ENCODE measurements at regions not wholly inside any gene's neighbourhood (a gene's known extent, or its start where the extent isn't known, plus 50 kb on each side); places are given as distances from the start of the nearest gene placed in this dataset.

DNA sequence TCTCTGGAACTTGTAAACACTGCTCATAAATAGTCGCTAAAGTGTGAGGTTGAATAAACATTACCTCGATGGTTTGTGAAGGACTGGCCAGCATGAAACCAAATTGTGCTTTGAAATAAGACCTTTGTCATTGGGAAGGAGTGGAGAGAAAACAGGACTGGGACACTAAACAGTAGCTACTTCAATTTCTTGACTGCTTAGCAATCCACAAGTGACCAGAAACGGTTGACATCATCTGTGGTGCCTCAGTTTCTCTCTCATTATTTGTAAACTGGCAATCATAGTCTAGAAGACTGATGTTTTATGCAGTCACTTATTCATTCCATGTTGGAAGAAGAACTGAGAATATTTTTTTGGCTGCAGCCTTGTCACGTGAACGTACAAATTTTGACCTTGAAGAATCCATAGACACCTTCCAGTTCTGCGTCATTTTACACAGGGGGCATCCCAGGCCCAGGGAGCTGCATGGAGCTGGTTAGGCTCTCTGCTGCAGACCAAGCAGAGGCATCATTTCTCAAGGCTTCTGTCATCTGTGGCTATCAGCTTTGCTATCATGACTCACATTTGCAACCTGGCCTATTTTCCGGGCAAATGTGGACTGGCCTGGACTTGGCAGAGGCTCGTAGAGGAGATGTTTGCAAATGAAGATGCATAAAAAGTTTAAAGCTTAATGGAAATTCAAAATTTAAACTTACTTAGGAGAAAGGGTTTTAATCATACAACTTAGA is 391.8 kb downstream of the FGF9 start:
- no peak for DNase-seq

DNA sequence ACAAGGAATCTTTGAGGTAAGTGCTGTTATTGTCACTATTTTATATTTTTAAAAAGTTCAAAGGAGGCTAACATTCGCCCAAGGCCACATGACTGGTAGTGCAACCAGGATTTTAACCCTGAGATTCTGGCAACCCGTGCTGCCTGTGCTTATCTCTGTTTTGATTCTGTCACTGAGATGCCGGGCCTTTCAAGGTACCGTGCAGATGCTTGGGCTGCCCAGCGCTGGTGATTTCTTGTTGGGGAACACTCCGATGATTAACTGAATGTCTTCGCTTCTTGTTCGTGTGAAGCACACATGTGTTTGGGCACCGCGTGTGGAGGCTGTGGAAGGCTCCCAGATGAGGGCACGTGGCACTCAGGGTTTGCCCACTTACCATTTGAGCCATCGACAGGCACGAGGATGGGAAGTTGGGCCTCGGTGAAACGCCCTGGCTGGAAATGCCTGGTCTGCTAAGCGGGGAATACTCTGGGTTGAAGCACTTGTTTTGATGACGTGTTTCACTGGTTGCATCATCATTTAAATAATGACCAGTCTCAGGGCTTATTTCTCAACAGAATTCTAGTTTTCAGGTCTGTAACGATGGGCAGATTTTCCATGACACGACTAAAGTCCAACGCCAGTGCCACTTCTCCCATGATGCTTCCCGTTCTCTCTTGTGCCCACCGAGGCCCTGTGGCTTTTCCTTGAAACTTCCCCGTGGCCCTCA is 392.7 kb downstream of the FGF9 start:
- no peak for DNase-seq

DNA sequence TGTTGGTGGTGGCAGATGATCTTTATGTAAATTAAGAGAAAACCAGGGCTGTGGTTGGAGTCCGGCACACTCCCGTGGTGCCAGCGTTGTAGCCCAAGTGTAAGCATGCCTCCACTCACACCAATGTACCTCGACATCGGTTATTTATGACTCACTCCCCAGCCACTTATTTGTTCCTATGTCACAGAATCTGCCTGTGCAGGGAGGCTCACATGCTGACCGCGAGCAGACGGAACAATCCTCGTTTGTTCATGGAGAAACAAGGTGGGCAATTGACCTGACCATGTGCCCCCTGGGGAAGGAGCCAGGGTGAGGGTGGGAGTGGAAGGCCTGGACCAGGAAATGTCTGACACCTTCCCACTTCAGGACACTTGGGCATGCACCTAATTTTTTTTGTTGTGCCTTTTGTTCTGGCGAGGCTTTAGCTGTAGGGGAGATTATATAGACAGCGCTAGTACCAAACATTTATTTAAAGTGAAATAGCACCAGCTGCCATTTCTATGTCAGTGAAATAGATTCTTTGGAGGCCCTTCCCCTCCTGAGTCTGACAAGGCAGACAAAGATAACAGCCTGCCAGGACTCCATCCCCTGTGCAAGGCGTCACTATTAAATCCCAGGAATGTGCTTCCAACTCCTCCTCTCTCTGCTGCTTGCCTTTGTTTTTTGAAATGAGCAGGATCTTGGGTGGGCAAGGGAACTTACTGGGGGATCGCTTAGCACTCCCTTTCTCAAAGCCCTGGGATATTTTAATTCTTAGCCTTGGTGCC is 394.2 kb downstream of the FGF9 start:
- no peak for DNase-seq

DNA sequence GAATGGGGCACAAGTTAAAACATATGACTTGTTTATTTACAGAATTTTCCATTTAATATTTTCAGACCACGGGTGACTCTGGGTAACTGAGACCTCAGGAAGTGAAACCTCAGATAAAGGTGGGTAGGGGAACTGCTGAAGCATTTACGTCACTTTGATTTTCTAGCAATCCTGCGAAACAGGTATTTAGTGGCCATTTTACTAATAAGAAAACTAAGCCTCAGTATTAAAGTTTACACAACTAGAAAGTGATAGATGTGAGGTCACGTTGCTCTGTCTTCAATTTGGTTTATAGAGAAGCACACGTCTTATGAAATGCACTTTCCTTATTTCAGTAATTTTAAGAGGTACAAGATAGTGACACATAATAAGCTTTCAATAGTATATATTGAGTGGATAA is 402.8 kb downstream of the FGF9 start:
- no peak for DNase-seq

GRCh38 chr13:22074403-22074802 is 403.5 kb downstream of the FGF9 start:
- no peak for DNase-seq

GRCh38 chr13:22076658-22077057 is 405.8 kb downstream of the FGF9 start:
- no peak for DNase-seq

DNA sequence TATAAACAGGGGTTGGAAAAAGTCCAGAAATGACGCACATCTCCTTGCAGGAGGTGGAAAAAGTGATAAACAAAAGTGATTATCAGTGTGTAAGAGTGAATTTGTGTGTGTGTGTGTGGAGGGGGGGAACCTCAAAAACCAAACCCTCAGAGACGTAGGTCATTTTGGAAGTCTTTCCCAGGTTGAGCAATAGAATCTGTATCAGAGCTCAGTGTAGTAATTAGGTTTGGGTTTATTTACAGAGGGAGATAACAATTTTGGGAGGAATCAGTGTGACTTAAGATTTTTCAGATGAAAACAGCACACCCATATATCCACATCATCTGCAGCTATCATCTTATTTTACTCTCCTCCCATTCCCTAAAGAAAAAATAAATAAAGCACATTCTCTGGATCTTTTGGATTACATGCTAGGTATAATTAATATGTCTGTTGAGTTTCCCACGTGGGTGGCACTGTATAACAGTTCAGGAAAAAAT is 406.4 kb downstream of the FGF9 start:
- DNase-seq, result no peak

- DNase-seq, result no peak
Measured at GRCh38 chr13:22077764-22078163, 406.9 kb downstream of the FGF9 start.

- DNase-seq, result no peak
Measured at GRCh38 chr13:22079961-22080360, 409.1 kb downstream of the FGF9 start.

GRCh38 chr13:22080832-22081231 is 410.0 kb downstream of the FGF9 start:
- no peak for DNase-seq

GRCh38 chr13:22081430-22081829 is 410.6 kb downstream of the FGF9 start:
- DNase-seq, result no peak

- DNase-seq, result no peak
Measured at GRCh38 chr13:22082030-22082429, 411.2 kb downstream of the FGF9 start.

DNA sequence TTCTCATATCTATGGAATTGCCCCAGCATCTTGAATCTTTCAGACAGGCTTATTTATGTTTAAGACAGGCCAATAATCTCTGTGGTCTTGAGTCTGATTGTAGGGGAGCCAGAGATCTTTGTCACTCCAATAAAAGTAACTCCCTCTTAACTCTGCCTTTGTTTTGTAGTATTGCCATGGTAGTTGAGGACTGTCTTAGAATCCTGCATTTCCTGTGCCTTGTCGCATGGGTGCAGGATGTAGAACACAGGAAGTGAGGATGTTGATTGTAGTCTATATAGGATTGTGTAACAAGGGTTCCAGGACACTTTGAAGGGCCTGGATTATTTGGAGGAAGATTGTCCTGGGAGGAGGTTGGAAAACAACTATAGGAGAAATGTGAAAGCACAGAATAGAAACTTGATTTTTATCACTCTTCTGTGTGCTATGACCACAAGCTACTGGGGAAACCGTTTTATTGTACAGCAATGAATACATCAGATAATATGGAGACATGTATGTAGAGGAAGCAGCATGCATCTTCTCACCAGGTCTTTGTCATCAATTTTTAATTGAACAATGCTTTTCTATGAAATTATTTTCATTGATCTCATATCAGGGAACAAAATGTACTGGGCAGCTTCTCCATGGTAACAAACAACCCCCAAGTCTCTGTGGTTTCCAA is 411.7 kb downstream of the FGF9 start:
- DNase-seq, result no peak

- DNase-seq, result no peak
Measured at GRCh38 chr13:22085001-22085400, 414.1 kb downstream of the FGF9 start.

GRCh38 chr13:22086597-22087330 is 415.9 kb downstream of the FGF9 start:
- no peak for DNase-seq

DNA sequence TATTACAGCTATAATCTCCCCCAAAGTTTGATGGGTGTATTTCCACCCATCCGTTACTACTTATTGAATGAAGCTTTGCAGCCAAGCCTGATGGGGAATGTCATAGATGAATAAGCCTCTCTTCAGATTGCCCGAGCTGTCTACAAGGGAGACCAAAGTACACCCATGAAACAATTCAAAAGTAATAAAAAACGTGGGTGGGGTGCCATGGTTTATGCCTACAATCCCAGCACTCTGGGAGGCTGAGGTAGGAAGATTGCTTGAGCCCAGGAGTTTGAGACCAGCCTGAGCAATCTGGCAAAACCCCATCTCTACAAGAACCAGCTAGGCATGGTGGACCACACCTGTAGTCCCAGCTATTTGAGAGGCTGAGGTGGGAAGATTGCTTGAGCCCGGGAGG is 419.2 kb downstream of the FGF9 start:
- no peak for DNase-seq

GRCh38 chr13:22091222-22091970 is 420.5 kb downstream of the FGF9 start:
- DNase-seq, result no peak

DNA sequence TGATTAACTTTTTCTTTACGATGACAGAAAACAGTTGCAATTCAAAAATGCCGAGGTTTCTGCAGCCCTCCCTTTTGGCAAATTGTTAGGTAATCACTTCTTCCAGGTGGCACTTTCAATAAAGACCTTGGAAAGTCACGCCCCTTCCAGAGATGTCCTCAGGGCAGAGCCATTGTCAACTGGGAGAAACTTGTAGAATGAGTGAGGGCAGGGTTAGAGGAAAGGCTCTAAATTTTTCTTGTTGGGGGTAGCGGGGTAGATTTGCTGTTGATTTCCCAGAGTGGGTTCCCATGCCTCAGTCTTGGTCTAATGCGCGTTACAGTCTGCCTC is 421.1 kb downstream of the FGF9 start:
- DNase-seq, result no peak

GRCh38 chr13:22092791-22093560 is 422.1 kb downstream of the FGF9 start:
- no peak for DNase-seq

- DNase-seq, result no peak
Measured at GRCh38 chr13:22095794-22096193, 424.9 kb downstream of the FGF9 start.

GRCh38 chr13:22099585-22099984 is 428.7 kb downstream of the FGF9 start:
- no peak for DNase-seq
